Endothelial cell of umbilical vein (primary cell): ENCODE measurements at regions not wholly inside any gene's neighbourhood (a gene's known extent, or its start where the extent isn't known, plus 50 kb on each side); places are given as distances from the start of the nearest gene placed in this dataset.
"Not testable (repeated sequence)": the region's sequence is repeated elsewhere in the genome, so short reads cannot be mapped to it uniquely, and the experiment has no call there.

Experiments used
- BruUV-seq: library from RNA; stranded (reverse); fragments of 400-500 nt; replicated peaks from 2 replicates; lab custom pipeline; 2021; lab: Mats Ljungman, UMichigan
- CTCF ChIA-PET: fragments of 300-600, 350-600 bp; sonication (Branson Sonifier 250); formaldehyde crosslinking; loops from one replicate; lab custom pipeline; 2021; ENCODE audit warnings: antibody characterized with exemption, inconsistent platforms; lab: Charles Lee
- POLR2A ChIA-PET: fragments of 300-600, 350-600 bp; sonication (Branson Sonifier 250); formaldehyde crosslinking; loops from one replicate; lab custom pipeline; 2021; ENCODE audit warnings: antibody characterized with exemption, inconsistent platforms; lab: Charles Lee
- DNase-seq: peaks from one replicate; pipeline ENCODE4 v3.0.0-alpha.2; 2011; ENCODE audit warnings: low read depth, low spot score
- FAIRE-seq: peaks from 2 replicates; lab custom pipeline; 2011; peaks lifted over from hg19 to GRCh38; lab: Jason Lieb, UNC
- H2AFZ ChIP-seq: 2 replicates; pipeline ENCODE4 v1.6.0; 2012; ENCODE audit warnings: low read depth, low read length, control low read depth, inconsistent platforms
- H3K27ac ChIP-seq: 2 replicates; pipeline ENCODE4 v1.5.1; 2011; ENCODE audit warnings: low read depth, mild to moderate bottlenecking, control low read depth, low read length, moderate library complexity; ENCODE audit not compliant: insufficient read depth
- H3K27me3 ChIP-seq, 2 experiments: 2 replicates each; pipeline versions ENCODE4 v1.6.0 to v1.6.1; 2011; ENCODE audit warnings: low read length in 2 of 2, mixed read lengths in 1 of 2; ENCODE audit not compliant: control insufficient read depth in 2 of 2, insufficient read depth in 2 of 2
- H3K36me3 ChIP-seq, 2 experiments: 2 replicates in 1 of 2; 3 replicates in 1 of 2; pipeline ENCODE4 v1.5.1; 2011; ENCODE audit warnings: low read length in 2 of 2, mild to moderate bottlenecking in 1 of 2, moderate library complexity in 1 of 2; ENCODE audit not compliant: control insufficient read depth in 2 of 2, insufficient read depth in 2 of 2; ENCODE audit errors: extremely low read depth in 1 of 2
- H3K4me1 ChIP-seq: 3 replicates; pipeline ENCODE4 v1.5.1; 2011; ENCODE audit warnings: mild to moderate bottlenecking, low read length; ENCODE audit not compliant: control insufficient read depth, insufficient read depth; ENCODE audit errors: extremely low read depth
- H3K4me2 ChIP-seq: 2 replicates; pipeline ENCODE4 v1.6.1; 2011; ENCODE audit warnings: low read length, control low read depth, mixed read lengths; ENCODE audit not compliant: insufficient read depth
- H3K4me3 ChIP-seq, 3 experiments: fragments of 200-600 bp in 1 of 3; sonication (generic), shearing (Covaris generic) in 1 of 3; replicated peaks in 1 of 3; 2 replicates each; pipeline ENCODE4 v1.5.1; 2011 to 2016; ENCODE audit warnings: control low read depth in 3 of 3, low read length in 3 of 3, mild to moderate bottlenecking in 2 of 3, inconsistent platforms in 1 of 3, low read depth in 1 of 3, moderate library complexity in 1 of 3; ENCODE audit not compliant: insufficient read depth in 1 of 3
- H3K79me2 ChIP-seq: 2 replicates; pipeline ENCODE4 v1.6.0; 2012; ENCODE audit warnings: low read length, inconsistent platforms; ENCODE audit not compliant: control insufficient read depth, insufficient read depth
- H3K9ac ChIP-seq: replicated peaks from 2 replicates; pipeline ENCODE3; 2011; ENCODE audit warnings: low read length, control low read depth; ENCODE audit not compliant: insufficient read depth; ENCODE audit errors: extremely low read depth
- H3K9me1 ChIP-seq: replicated peaks from 3 replicates; pipeline ENCODE4 v1.6.0; 2011; ENCODE audit warnings: mild to moderate bottlenecking, low read length; ENCODE audit not compliant: control insufficient read depth, insufficient read depth; ENCODE audit errors: extremely low read depth
- H3K9me3 ChIP-seq: replicated peaks from 2 replicates; pipeline ENCODE4 v1.5.1; 2012; ENCODE audit warnings: low read length, inconsistent platforms; ENCODE audit not compliant: control insufficient read depth, insufficient read depth
- H4K20me1 ChIP-seq: replicated peaks from 2 replicates; pipeline ENCODE3; 2011; ENCODE audit warnings: mild to moderate bottlenecking, low read length; ENCODE audit not compliant: control insufficient read depth, insufficient read depth; ENCODE audit errors: extremely low read depth
- CTCF ChIP-seq, 2 donors: IDR thresholded peaks; 1 replicate in 1 of 2; 2 replicates in 1 of 2; pipeline ENCODE4 v1.5.1; 2011; ENCODE audit warnings: low read length in 2 of 2, mild to moderate bottlenecking in 2 of 2, moderate library complexity in 2 of 2, control low read depth in 1 of 2, inconsistent platforms in 1 of 2, low read depth in 1 of 2; ENCODE audit not compliant: insufficient read depth in 1 of 2; ENCODE audit errors: extremely low read depth in 1 of 2
- EZH2 ChIP-seq: IDR thresholded peaks from 2 replicates; pipeline ENCODE4 v1.6.1; 2012; ENCODE audit warnings: borderline replicate concordance, low read depth, mild to moderate bottlenecking, moderate library complexity, low read length, inconsistent platforms; ENCODE audit not compliant: severe bottlenecking
- FOS ChIP-seq: IDR thresholded peaks from 2 replicates; pipeline ENCODE4 v1.6.1; 2011; ENCODE audit warnings: mild to moderate bottlenecking, low read length, moderate library complexity, borderline replicate concordance; ENCODE audit not compliant: insufficient read depth
- GATA2 ChIP-seq: IDR thresholded peaks from 2 replicates; pipeline ENCODE4 v1.7.0; 2011; ENCODE audit warnings: low read depth, mild to moderate bottlenecking, moderate library complexity, mixed read lengths, low read length; ENCODE audit not compliant: insufficient read length, insufficient read depth
- JUN ChIP-seq: IDR thresholded peaks from 2 replicates; pipeline ENCODE4 v1.6.1; 2011; ENCODE audit warnings: borderline replicate concordance, low read depth; ENCODE audit not compliant: insufficient read length, insufficient read depth
- MAX ChIP-seq: IDR thresholded peaks from 2 replicates; pipeline ENCODE4 v1.6.1; 2011; ENCODE audit not compliant: insufficient read depth, insufficient read length
- MYC ChIP-seq: IDR thresholded peaks from one replicate; pipeline ENCODE4 v1.6.1; 2011; ENCODE audit warnings: mild to moderate bottlenecking, low read depth, low read length
- POLR2A ChIP-seq: IDR thresholded peaks from 2 replicates; pipeline ENCODE4 v1.6.1; 2012; ENCODE audit warnings: low read depth, mild to moderate bottlenecking, control low read depth, low read length
- POLR2AphosphoS5 ChIP-seq: IDR thresholded peaks from 2 replicates; pipeline ENCODE4 v1.6.1; 2012; ENCODE audit warnings: low read depth, mild to moderate bottlenecking, control low read depth, low read length, moderate library complexity; ENCODE audit not compliant: insufficient read depth
- dilution Hi-C: fragments of 300-500 bp; cut with MboI; formaldehyde crosslinking; loops from one replicate; pipeline ENCODE4 v1.15.0; 2019; ENCODE audit warnings: low sequenced_read_pairs; ENCODE audit not compliant: extremely low pct_ligation_motif_present
- intact Hi-C: fragments of 100-400 bp; cut with micrococcal nuclease; formaldehyde crosslinking; loops from one replicate; pipeline ENCODE4 v1.10.0; 2022

- dilution Hi-C loops: no loop called here
- POLR2A ChIA-PET: no interaction called here
- Histone ChIP-seq H3K27me3 (no peaks in the 10 kb centered on the region), H3K4me1 (no peaks in the 10 kb centered on the region), H3K9ac (no peak overlapping the region), H3K27ac (no peak overlapping the region), H3K4me3 (no peak overlapping the region), H3K9me3 (no peaks in the 10 kb centered on the region), H3K4me2 (no peak overlapping the region), H3K36me3 (no peaks in the 10 kb centered on the region), H4K20me1 (no peaks in the 10 kb centered on the region), H3K79me2 (no peaks in the 10 kb centered on the region), H3K9me1 (no peaks in the 10 kb centered on the region), H2AFZ (no peak overlapping the region)
- DNase-seq (no peak), FAIRE-seq (no peak)
- no TSS peak for BruUV-seq
- TF ChIP-seq FOS (no peak), MYC (no peak), POLR2AphosphoS5 (no peak), JUN (no peak), GATA2 (no peak), EZH2 (no peak), CTCF (IDR thresholded peaks at IDR 0.05; ENCODE audit: extremely low read depth in 1 of 2, insufficient read depth in 1 of 2, low read depth in 1 of 2, low read length in 2 of 2) (no peak), POLR2A (no peak), MAX (no peak)
- CTCF ChIA-PET: interaction anchor here (1.0 to 1.9 kb wide), 3 partner anchors 10 to 731 kb away, joined by 3 to 11 read pairs (median 3); partner anchors contain the start of gene TGFB2
- intact Hi-C loops: no loop called here
Observed at GRCh38 chr1:219076326-219076937, 97.2 kb upstream of the LYPLAL1 start.

DNA sequence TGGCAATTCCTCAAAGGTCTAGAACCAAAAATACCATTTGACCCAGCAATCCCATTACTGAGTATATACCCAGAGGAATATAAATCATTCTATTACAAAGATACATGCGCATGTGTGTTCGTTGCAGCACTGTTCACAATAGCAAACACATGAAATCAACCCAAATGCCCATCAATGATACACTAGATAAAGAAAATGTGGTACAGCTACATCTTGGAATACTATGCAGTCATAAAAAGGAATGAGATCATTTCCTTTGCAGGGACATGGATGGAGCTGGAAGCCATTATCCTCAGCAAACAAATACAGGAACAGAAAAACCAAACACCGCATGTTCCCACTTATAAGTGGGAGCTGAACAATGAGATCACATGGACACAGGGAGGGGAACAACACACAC is 95.9 kb upstream of the LYPLAL1 start:
- H3K27me3 ChIP-seq, dilution Hi-C loops, H3K36me3 ChIP-seq, H2AFZ ChIP-seq, H4K20me1 ChIP-seq, H3K4me3 ChIP-seq, DNase-seq, H3K79me2 ChIP-seq, H3K9me1 ChIP-seq, H3K9ac ChIP-seq, H3K4me1 ChIP-seq, H3K4me2 ChIP-seq, FAIRE-seq, intact Hi-C loops, POLR2A ChIA-PET, H3K9me3 ChIP-seq, BruUV-seq, H3K27ac ChIP-seq: not testable (repeated sequence)
- CTCF ChIA-PET: interaction anchor here (1.2 to 1.9 kb wide), 3 partner anchors 12 to 733 kb away, joined by 3 to 11 read pairs (median 3); partner anchors contain the start of genes LYPLAL1 and TGFB2
